BE2C (cell line): ENCODE measurements at regions not wholly inside any gene's neighbourhood (a gene's known extent, or its start where the extent isn't known, plus 50 kb on each side); places are given as distances from the start of the nearest gene placed in this dataset.

Experiments
- DNase-seq: peaks from one replicate; pipeline ENCODE4 v3.0.0-alpha.2; 2020
- H3K27me3 ChIP-seq: fragments of 250-450 bp; sonication (Bioruptor Pico); 2 replicates; pipeline ENCODE4 v1.5.1; 2020; ENCODE audit warnings: mild to moderate bottlenecking
- H3K36me3 ChIP-seq: fragments of 250-450 bp; sonication (Bioruptor Pico); 2 replicates; pipeline ENCODE4 v1.5.1; 2020; ENCODE audit warnings: mild to moderate bottlenecking
- H3K4me1 ChIP-seq: fragments of 250-450 bp; sonication (Bioruptor Pico); 2 replicates; pipeline ENCODE4 v1.5.1; 2020
- H3K4me3 ChIP-seq: 2 replicates; pipeline ENCODE4 v1.5.1; 2011; ENCODE audit warnings: low read depth, low read length
- H3K9me3 ChIP-seq: fragments of 250-450 bp; sonication (Bioruptor Pico); 2 replicates; pipeline ENCODE4 v1.5.1; 2020
- CTCF ChIP-seq: IDR thresholded peaks from 2 replicates; pipeline ENCODE4 v1.5.1; 2012; ENCODE audit warnings: mild to moderate bottlenecking, low read depth, low read length

GRCh38 chr3:18786650-18787323 lies 361.5 kb upstream of the KCNH8 start:
- Histone ChIP-seq H3K4me1 (no peaks in the 10 kb centered on the region), H3K36me3 (no peaks in the 10 kb centered on the region), H3K9me3 (no peaks in the 10 kb centered on the region), H3K4me3 (no peak overlapping the region), H3K27me3 (no peaks in the 10 kb centered on the region)
- TF ChIP-seq CTCF = no peak
- DNase-seq = no peak

GRCh38 chr3:18782191-18782590 lies 357.1 kb upstream of the SATB1 start:
- no peaks in the 10 kb centered on the region for H3K27me3 ChIP-seq
- H3K4me3 ChIP-seq = no peak overlapping the region
- no peak for TF ChIP-seq CTCF
- no peaks in the 10 kb centered on the region for H3K4me1 ChIP-seq
- H3K9me3 ChIP-seq = no peaks in the 10 kb centered on the region
- DNase-seq = no peak
- no peaks in the 10 kb centered on the region for H3K36me3 ChIP-seq

GRCh38 chr3:18780959-18781358 lies 355.8 kb upstream of the SATB1 start:
- TF ChIP-seq CTCF = no peak
- no peaks in the 10 kb centered on the region for H3K4me1 ChIP-seq
- no peak for DNase-seq
- H3K36me3 ChIP-seq = no peaks in the 10 kb centered on the region
- H3K27me3 ChIP-seq = no peaks in the 10 kb centered on the region
- H3K4me3 ChIP-seq = no peak overlapping the region
- H3K9me3 ChIP-seq = no peaks in the 10 kb centered on the region

- H3K27me3 ChIP-seq = no peaks in the 10 kb centered on the region
- no peak for TF ChIP-seq CTCF
- DNase-seq = no peak
- H3K4me3 ChIP-seq = no peak overlapping the region
- H3K4me1 ChIP-seq = no peaks in the 10 kb centered on the region
- H3K9me3 ChIP-seq = no peaks in the 10 kb centered on the region
- no peaks in the 10 kb centered on the region for H3K36me3 ChIP-seq
Observed at GRCh38 chr3:18779704-18780103, 354.6 kb upstream of the SATB1 start.

GRCh38 chr3:18778598-18778997 lies 353.5 kb upstream of the SATB1 start:
- H3K9me3 ChIP-seq = no peaks in the 10 kb centered on the region
- no peaks in the 10 kb centered on the region for H3K27me3 ChIP-seq
- no peaks in the 10 kb centered on the region for H3K4me1 ChIP-seq
- no peaks in the 10 kb centered on the region for H3K36me3 ChIP-seq
- H3K4me3 ChIP-seq = no peak overlapping the region
- TF ChIP-seq CTCF = no peak
- DNase-seq = no peak

GRCh38 chr3:18778094-18778493 lies 353.0 kb upstream of the SATB1 start:
- Histone ChIP-seq H3K36me3 (no peaks in the 10 kb centered on the region), H3K4me1 (no peaks in the 10 kb centered on the region), H3K4me3 (no peak overlapping the region), H3K27me3 (no peaks in the 10 kb centered on the region), H3K9me3 (no peaks in the 10 kb centered on the region)
- TF ChIP-seq CTCF = no peak
- no peak for DNase-seq
